Upper lobe of right lung (tissue), 1 donor: ENCODE measurements at regions not wholly inside any gene's neighbourhood (a gene's known extent, or its start where the extent isn't known, plus 50 kb on each side); places are given as distances from the start of the nearest gene placed in this dataset.

Experiments used
- ATAC-seq: fragments of 200-7000 bp; cut with Tn5 transposase; one replicate; pipeline ENCODE4 v1.9.1; 2020; ENCODE audit warnings: mild to moderate bottlenecking, moderate library complexity
- DNase-seq: peaks from one replicate; pipeline ENCODE4 v3.0.0-alpha.2; 2020
- H3K27ac ChIP-seq: fragments of 200-600 bp; one replicate; pipeline ENCODE4 v1.8.0; 2022
- H3K27me3 ChIP-seq: fragments of 200-600 bp; one replicate; pipeline ENCODE4 v1.8.0; 2022; ENCODE audit warnings: mild to moderate bottlenecking
- H3K36me3 ChIP-seq: fragments of 200-600 bp; one replicate; pipeline ENCODE4 v1.8.0; 2022
- H3K4me1 ChIP-seq: fragments of 200-600 bp; one replicate; pipeline ENCODE4 v1.8.0; 2022
- H3K4me3 ChIP-seq: fragments of 200-600 bp; one replicate; pipeline ENCODE4 v1.8.0; 2022; ENCODE audit warnings: mild to moderate bottlenecking
- H3K9me3 ChIP-seq: fragments of 200-600 bp; one replicate; pipeline ENCODE4 v1.8.0; 2022
- intact Hi-C: fragments of 100-400 bp; cut with DNase I; formaldehyde crosslinking; loops from one replicate; pipeline ENCODE4 v1.11.0; 2022
- TF ChIP-seq, protein P1 (sequence below): fragments of 200-600 bp; IDR thresholded peaks from one replicate; pipeline ENCODE4 v1.8.0; 2022; ENCODE audit warnings: antibody characterized with exemption
- donor health status: DM: no; HTN: yes; CAD: no; lungs with severe emphysema.

DNA sequence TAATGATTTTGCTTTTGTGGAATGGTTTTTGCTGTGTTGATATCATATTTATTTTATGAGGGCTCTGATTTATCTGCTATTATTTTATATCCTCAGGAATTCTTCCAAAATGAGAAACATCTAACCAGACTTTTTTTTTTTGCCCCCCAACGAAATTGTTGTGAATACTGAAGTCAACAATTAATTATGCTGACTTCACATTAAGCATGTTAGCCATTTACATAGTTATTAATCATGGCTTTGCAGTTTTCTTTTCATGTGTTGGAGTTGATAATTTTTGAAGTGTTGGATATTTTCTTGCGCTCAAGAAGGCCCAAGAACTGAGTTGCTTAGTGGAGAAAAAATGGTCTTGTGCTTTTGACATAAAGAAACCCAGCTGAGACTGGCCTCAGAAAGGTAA, 246.6 kb upstream of the CRY1 start:
- intact Hi-C loops, result no loop called here
- Histone ChIP-seq H3K4me1 (no peaks in the 10 kb centered on the region), H3K9me3 (no peaks in the 10 kb centered on the region), H3K4me3 (no peak overlapping the region), H3K27ac (no peak overlapping the region), H3K27me3 (no peaks in the 10 kb centered on the region), H3K36me3 (no peaks in the 10 kb centered on the region)
- ATAC-seq, result no peak
- no peak for DNase-seq
- TF ChIP-seq, protein P1, sequence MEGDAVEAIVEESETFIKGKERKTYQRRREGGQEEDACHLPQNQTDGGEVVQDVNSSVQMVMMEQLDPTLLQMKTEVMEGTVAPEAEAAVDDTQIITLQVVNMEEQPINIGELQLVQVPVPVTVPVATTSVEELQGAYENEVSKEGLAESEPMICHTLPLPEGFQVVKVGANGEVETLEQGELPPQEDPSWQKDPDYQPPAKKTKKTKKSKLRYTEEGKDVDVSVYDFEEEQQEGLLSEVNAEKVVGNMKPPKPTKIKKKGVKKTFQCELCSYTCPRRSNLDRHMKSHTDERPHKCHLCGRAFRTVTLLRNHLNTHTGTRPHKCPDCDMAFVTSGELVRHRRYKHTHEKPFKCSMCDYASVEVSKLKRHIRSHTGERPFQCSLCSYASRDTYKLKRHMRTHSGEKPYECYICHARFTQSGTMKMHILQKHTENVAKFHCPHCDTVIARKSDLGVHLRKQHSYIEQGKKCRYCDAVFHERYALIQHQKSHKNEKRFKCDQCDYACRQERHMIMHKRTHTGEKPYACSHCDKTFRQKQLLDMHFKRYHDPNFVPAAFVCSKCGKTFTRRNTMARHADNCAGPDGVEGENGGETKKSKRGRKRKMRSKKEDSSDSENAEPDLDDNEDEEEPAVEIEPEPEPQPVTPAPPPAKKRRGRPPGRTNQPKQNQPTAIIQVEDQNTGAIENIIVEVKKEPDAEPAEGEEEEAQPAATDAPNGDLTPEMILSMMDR, result no peak

DNA sequence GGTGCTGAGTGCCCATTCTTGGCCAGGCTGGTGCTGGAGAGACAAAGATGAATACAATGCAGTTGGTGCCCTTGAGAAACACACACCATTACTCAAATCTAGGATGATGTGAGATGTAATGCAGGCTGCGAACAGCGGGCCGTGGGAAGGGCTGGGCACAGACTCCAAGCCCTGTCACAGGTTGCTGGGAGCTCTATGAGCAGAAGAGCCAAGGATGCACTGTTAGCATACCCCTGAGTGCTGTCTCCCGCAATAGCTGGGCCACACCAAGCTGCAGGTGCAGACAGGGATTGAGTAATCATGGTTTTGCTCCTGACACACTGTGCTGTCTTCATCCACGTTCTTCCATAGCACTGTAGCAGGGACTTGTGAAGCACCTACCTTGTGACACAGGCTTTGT, 247.5 kb upstream of the CRY1 start:
- no peak overlapping the region for H3K27ac ChIP-seq
- no peaks in the 10 kb centered on the region for H3K27me3 ChIP-seq
- no peak for ATAC-seq
- TF ChIP-seq, protein P1, result no peak
- no peak overlapping the region for H3K4me3 ChIP-seq
- DNase-seq, result no peak
- intact Hi-C loops, result no loop called here
- H3K4me1 ChIP-seq, result no peaks in the 10 kb centered on the region
- H3K9me3 ChIP-seq, result no peaks in the 10 kb centered on the region
- H3K36me3 ChIP-seq, result no peaks in the 10 kb centered on the region

DNA sequence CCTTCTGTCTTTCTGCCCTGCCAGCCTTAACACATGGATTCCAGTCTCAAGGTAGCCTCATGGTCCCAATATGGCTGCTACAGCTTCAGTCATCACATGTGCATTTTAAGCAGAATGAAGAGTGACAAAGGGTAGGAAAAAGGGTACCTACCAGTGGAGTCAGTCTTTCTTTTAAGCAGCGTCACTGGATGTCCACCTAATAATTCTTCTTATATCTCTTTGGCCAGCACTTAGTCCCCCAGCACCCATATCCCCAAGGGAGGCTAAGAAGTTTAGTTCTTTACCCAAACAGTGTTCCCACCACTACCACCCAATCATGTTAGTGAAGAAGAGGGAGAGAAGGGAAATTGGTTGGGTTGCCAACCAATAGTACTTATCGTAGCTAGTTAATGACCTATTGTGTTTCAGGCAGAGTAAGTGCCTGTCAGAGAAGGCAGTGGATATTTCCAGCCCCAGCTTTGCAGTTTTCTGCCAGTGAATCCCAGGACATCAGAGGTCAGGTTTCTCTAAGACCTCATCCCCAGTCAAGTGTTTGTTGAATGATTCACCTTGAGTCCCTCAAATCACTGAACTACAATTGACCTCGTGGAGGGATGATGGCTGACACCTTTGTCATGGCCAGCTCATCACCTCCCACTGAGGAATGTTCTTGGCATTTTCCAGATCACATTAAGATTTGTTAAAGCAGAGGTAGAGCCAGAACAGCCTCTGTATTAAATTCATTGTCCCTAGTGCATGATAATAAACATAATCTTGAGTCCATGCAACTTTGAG, 250.9 kb upstream of the CRY1 start:
- Histone ChIP-seq H3K9me3 (no peaks in the 10 kb centered on the region), H3K27me3 (no peaks in the 10 kb centered on the region), H3K4me1 (no peaks in the 10 kb centered on the region), H3K27ac (no peak overlapping the region), H3K4me3 (no peak overlapping the region), H3K36me3 (no peaks in the 10 kb centered on the region)
- TF ChIP-seq, protein P1, result no peak
- intact Hi-C loops, result no loop called here
- no peak for DNase-seq
- ATAC-seq, result no peak

DNA sequence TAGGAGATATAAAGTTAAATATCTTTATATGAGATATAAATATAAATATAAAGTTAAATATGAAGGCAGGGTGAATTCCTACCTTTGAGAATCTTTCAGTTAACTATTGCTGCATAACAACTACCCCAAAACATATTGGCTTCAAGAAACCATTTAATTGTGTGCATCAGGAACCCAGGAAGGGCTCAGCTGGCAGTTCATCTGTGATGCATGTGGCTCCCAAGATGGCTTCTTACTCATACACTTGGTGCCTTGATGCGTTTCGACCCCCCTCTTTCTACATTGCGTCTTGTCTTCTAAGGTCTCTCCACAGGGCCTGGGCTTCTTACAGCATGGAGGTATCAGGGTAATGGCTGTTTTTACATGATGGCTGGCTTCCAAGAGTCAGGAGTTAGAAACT, 253.9 kb upstream of the CRY1 start:
- intact Hi-C loops, result no loop called here
- Histone ChIP-seq H3K4me3 (no peak overlapping the region), H3K9me3 (no peaks in the 10 kb centered on the region), H3K27me3 (no peaks in the 10 kb centered on the region), H3K36me3 (no peaks in the 10 kb centered on the region), H3K4me1 (no peaks in the 10 kb centered on the region), H3K27ac (no peak overlapping the region)
- DNase-seq (no peak), ATAC-seq (no peak)
- TF ChIP-seq, protein P1, result no peak

DNA sequence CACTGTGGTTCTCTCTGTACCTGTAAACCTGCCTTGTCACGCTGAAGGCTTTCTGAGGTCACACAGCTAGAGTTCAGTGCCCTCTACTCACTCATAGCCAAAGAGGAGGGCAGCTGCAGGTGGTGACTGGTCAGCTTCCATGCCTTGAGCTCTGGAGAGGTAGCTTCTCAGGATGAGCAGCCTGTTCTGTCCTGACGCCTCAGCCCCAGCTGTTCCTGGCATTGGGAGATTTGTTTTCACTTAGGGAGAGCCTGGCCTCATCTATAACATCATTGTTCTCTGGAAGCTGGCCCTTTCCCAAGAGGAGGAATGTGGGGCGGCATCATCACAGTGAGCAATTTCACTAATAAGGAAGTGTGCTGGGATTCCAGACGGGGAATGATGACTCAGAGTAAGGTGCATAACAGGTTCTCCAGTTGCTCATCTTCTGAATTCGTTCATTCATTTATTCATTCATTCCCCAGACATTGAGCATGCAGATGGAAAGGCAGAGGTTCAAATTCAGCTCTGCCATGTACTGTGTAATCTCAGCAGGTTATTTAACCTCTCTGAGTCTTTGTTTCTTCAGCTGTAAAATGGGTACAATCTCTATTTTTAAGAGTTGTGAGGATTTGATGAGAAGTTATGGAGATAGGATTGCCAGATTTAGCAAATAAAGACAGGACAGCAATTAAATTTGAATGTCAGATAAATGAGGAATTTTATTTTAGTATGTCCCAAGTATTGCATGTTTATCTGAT, 255.8 kb upstream of the CRY1 start:
- TF ChIP-seq, protein P1, result no peak
- H3K9me3 ChIP-seq, result no peaks in the 10 kb centered on the region
- no peak overlapping the region for H3K4me3 ChIP-seq
- no peak for ATAC-seq
- no peaks in the 10 kb centered on the region for H3K4me1 ChIP-seq
- intact Hi-C loops, result no loop called here
- DNase-seq, result no peak
- no peaks in the 10 kb centered on the region for H3K27me3 ChIP-seq
- H3K36me3 ChIP-seq, result no peaks in the 10 kb centered on the region
- H3K27ac ChIP-seq, result no peak overlapping the region
